ENCODE measurements at regions not wholly inside any gene's neighbourhood (a gene's known extent, or its start where the extent isn't known, plus 50 kb on each side); places are given as distances from the start of the nearest gene placed in this dataset.
"Not testable (repeated sequence)": the region's sequence is repeated elsewhere in the genome, so short reads cannot be mapped to it uniquely, and the experiment has no call there.

DNA sequence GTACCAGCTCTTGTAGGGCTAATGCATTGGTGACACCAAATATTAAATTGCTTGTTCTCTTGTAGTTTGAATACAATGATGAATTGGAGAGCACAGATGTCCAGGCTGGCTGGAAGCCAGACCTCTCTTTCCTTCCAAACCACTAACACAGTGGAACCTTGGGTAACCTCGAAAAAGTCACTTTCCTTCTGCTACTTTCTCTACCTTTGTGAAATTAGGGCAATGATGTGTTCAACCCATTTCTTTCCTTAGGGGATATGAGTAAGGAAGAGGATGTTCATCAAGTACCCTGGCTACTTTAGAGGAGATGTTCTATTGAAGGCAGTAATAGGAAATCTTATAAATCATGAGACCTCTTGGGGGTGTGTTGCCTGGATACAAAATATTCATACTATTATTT is 55.7 kb downstream of the XCL2 start (continued):
- no peak for TF ChIP-seq ZBTB7B (CRISPR knock-in tag; IDR thresholded peaks at IDR 0.05)
- TF ChIP-seq PAWR (CRISPR knock-in tag; IDR thresholded peaks at IDR 0.05; ENCODE audit: borderline replicate concordance): no peak
- no peak for TF ChIP-seq MAZ (IDR thresholded peaks at IDR 0.05; ENCODE audit: borderline replicate concordance, low read depth, low read length)
- TF ChIP-seq MAZ (CRISPR knock-in tag; IDR thresholded peaks at IDR 0.05; ENCODE audit: low read depth): no peak

DNA sequence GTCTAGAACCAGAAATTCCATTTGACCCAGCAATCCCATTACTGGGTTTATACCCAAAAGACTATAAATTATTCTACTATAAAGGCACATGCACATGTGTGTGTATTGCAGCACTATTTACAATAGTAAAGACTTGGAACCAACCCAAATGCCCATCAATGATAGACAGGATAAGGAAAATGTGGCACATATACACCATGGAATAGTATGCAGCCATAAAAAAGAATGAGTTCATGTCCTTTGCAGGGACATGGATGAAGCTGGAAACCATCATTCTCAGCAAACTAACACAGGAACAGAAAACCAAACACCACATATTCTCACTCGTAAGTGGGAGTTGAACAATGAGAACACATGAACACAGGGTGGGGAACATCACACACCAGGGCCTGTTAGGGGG is 57.0 kb downstream of the XCL2 start:
- H3K4me3 ChIP-seq (replicated peaks in 1 of 3; ENCODE audit: insufficient read depth in 1 of 3, low read depth in 2 of 3, low read length in 3 of 3); DNase-seq (ENCODE audit: low spot score); in situ Hi-C loops (cut with HindIII; ENCODE audit: extremely low pct_ligation_motif_present, low pct_unique_long_range_greater_than_20kb); H3K36me3 ChIP-seq (replicated peaks in 1 of 2; ENCODE audit: control insufficient read depth in 1 of 2, insufficient read depth in 2 of 2, low read length in 2 of 2); H3K9ac ChIP-seq (ENCODE audit: insufficient read depth, low read depth, low read length); BruUV-seq (replicated peaks); POLR2A ChIA-PET; ATAC-seq; H2AFZ ChIP-seq (ENCODE audit: low read length); H3K27me3 ChIP-seq (ENCODE audit: control insufficient read depth in 1 of 2, insufficient read depth in 2 of 2, low read length in 2 of 2); H3K79me2 ChIP-seq (ENCODE audit: insufficient read depth, low read length); H4K20me1 ChIP-seq (ENCODE audit: insufficient read depth, low read length); H3K4me2 ChIP-seq (ENCODE audit: low read depth, low read length); H3K27ac ChIP-seq (ENCODE audit: extremely low read length, insufficient read depth, low read length); H3K9me3 ChIP-seq (ENCODE audit: low read length); intact Hi-C loops (cut with micrococcal nuclease; ENCODE audit: unreplicated experiment); FAIRE-seq; CTCF ChIA-PET (ENCODE audit: low intra/inter-chr PET ratio, low total read pairs): not testable (repeated sequence)
- WGBS (ENCODE audit: low lambda C conversion rate): 93% methylated on average over 1 of the region's 1 CpG
- peaks cover 31% of the 10 kb centered on the region for H3K4me1 ChIP-seq (ENCODE audit: insufficient read depth, low read length)

DNA sequence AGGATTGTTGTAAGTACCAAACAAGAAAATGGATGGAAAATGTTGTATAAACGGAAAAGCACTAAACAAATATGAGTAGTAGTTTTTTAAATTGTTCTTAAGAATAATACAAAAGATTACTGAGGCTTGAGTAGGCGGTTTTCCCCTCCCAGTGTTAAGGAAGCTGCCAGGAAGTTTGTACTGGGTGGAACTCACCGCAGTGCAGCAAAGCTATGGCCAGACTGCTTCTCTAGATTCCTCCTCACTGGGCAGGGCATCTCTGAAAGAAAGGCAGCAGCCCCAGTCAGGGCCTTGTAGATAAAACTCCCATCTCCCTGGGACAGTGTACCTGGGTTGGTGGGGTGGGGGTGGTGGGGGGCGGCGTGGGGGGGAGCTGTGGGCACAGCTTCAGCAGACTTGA is 58.7 kb downstream of the XCL2 start:
- intact Hi-C loops (cut with micrococcal nuclease; ENCODE audit: unreplicated experiment): no loop called here

More for the DNA sequence above, 58.7 kb downstream of the XCL2 start:
- 94% methylated on average over 3 of the region's 5 CpGs for WGBS (ENCODE audit: low lambda C conversion rate)
- Histone ChIP-seq H3K9ac (ENCODE audit: insufficient read depth, low read depth, low read length) (no peak overlapping the region), H2AFZ (ENCODE audit: low read length) (no peak overlapping the region), H3K27me3 (ENCODE audit: control insufficient read depth in 1 of 2, insufficient read depth in 2 of 2, low read length in 2 of 2) (no peaks in the 10 kb centered on the region), H3K4me3 (replicated peaks in 1 of 3; ENCODE audit: insufficient read depth in 1 of 3, low read depth in 2 of 3, low read length in 3 of 3) (no peak overlapping the region), H3K4me1 (ENCODE audit: insufficient read depth, low read length) (peaks cover 34% of the 10 kb centered on the region), H3K27ac (ENCODE audit: extremely low read length, insufficient read depth, low read length) (no peak overlapping the region), H3K4me2 (ENCODE audit: low read depth, low read length) (no peak overlapping the region), H3K9me3 (ENCODE audit: low read length) (no peaks in the 10 kb centered on the region), H3K79me2 (ENCODE audit: insufficient read depth, low read length) (no peaks in the 10 kb centered on the region), H4K20me1 (ENCODE audit: insufficient read depth, low read length) (no peaks in the 10 kb centered on the region), H3K36me3 (replicated peaks in 1 of 2; ENCODE audit: control insufficient read depth in 1 of 2, insufficient read depth in 2 of 2, low read length in 2 of 2) (0 out of 5 replicates have a peak, but pooled peaks cover 0 to 4% of the 10 kb centered on the region in 2 experiments)
- no TSS peak for BruUV-seq (replicated peaks)
- no peak for DNase-seq (ENCODE audit: low spot score)
- ChIA-PET POLR2A (no interaction called here), CTCF (ENCODE audit: low intra/inter-chr PET ratio, low total read pairs) (no interaction called here)
- in situ Hi-C loops (cut with HindIII; ENCODE audit: extremely low pct_ligation_motif_present, low pct_unique_long_range_greater_than_20kb): no loop called here
- TF ChIP-seq ZNF780A (CRISPR knock-in tag; IDR thresholded peaks at IDR 0.05) (no peak), ZNF839 (CRISPR knock-in tag; IDR thresholded peaks at IDR 0.05; ENCODE audit: borderline replicate concordance) (no peak), RELA (CRISPR knock-in tag; IDR thresholded peaks at IDR 0.05) (no peak), TOPORS (CRISPR knock-in tag; IDR thresholded peaks at IDR 0.05) (no peak), ZNF773 (CRISPR knock-in tag; IDR thresholded peaks at IDR 0.05; ENCODE audit: borderline replicate concordance) (no peak), KDM4B (CRISPR knock-in tag; IDR thresholded peaks at IDR 0.05) (no peak), ISX (CRISPR knock-in tag; conservative IDR thresholded peaks at IDR 0.05) (no peak), POLR2G (IDR thresholded peaks at IDR 0.05; ENCODE audit: low read depth, low read length) (no peak)
- TF ChIP-seq, protein P1, sequence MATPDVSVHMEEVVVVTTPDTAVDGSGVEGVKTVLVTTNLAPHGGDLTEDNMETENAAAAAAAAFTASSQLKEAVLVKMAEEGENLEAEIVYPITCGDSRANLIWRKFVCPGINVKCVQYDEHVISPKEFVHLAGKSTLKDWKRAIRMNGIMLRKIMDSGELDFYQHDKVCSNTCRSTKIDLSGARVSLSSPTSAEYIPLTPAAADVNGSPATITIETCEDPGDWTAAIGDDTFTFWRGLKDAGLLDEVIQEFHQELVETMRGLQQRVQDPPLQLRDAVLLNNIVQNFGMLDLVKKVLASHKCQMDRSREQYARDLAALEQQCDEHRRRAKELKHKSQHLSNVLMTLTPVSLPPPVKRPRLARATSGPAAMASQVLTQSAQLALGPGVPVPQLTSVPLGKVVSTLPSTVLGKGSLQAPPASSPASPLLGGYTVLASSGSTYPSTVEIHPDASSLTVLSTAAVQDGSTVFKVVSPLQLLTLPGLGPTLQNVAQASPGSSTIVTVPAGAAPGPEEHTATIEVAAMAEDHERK (CRISPR knock-in tag; IDR thresholded peaks at IDR 0.05; ENCODE audit: low read depth): no peak
- no peak for FAIRE-seq
- ATAC-seq: no peak
